ENCODE measurements at regions not wholly inside any gene's neighbourhood (a gene's known extent, or its start where the extent isn't known, plus 50 kb on each side); places are given as distances from the start of the nearest gene placed in this dataset.
"Not testable (repeated sequence)": the region's sequence is repeated elsewhere in the genome, so short reads cannot be mapped to it uniquely, and the experiment has no call there.

- DNase-seq: not testable (repeated sequence)
Measured at GRCh38 chr1:242900558-242900957, 354.5 kb downstream of the CEP170 start.

- no peak for DNase-seq
Measured at GRCh38 chr1:242890192-242890741, 364.8 kb downstream of the CEP170 start.

- no peak for DNase-seq
Measured at GRCh38 chr1:242886137-242886536, 361.6 kb upstream of the PLD5 start.

GRCh38 chr1:242880022-242880421 lies 355.5 kb upstream of the PLD5 start:
- DNase-seq: not testable (repeated sequence)

- no peak for DNase-seq
Measured at GRCh38 chr1:242877743-242878142, 353.2 kb upstream of the PLD5 start.

GRCh38 chr1:242877229-242877628 lies 352.7 kb upstream of the PLD5 start:
- DNase-seq: no peak

GRCh38 chr1:242876030-242876429 lies 351.5 kb upstream of the PLD5 start:
- DNase-seq: no peak

GRCh38 chr1:242873661-242874060 lies 349.2 kb upstream of the PLD5 start:
- DNase-seq: no peak

- no peak for DNase-seq
Measured at GRCh38 chr1:242872521-242872920, 348.0 kb upstream of the PLD5 start.

- no peak for DNase-seq
Measured at GRCh38 chr1:242871471-242872030, 347.1 kb upstream of the PLD5 start.

GRCh38 chr1:242870966-242871365 lies 346.5 kb upstream of the PLD5 start:
- DNase-seq: no peak

- DNase-seq: no peak
Measured at GRCh38 chr1:242856289-242856688, 331.8 kb upstream of the PLD5 start.

GRCh38 chr1:242854466-242854865 lies 330.0 kb upstream of the PLD5 start:
- DNase-seq: no peak

GRCh38 chr1:242847390-242847993 lies 323.0 kb upstream of the PLD5 start:
- DNase-seq: no peak

- DNase-seq: no peak
Measured at GRCh38 chr1:242842094-242842493, 317.6 kb upstream of the PLD5 start.

GRCh38 chr1:242839101-242839500 lies 314.6 kb upstream of the PLD5 start:
- no peak for DNase-seq

GRCh38 chr1:242836423-242836822 lies 311.9 kb upstream of the PLD5 start:
- DNase-seq: no peak

- DNase-seq: no peak
Measured at GRCh38 chr1:242828828-242829227, 304.3 kb upstream of the PLD5 start.

GRCh38 chr1:242828199-242828598 lies 303.7 kb upstream of the PLD5 start:
- no peak for DNase-seq

GRCh38 chr1:242827538-242827937 lies 303.0 kb upstream of the PLD5 start:
- DNase-seq: no peak

GRCh38 chr1:242826701-242827336 lies 302.3 kb upstream of the PLD5 start:
- no peak for DNase-seq

GRCh38 chr1:242824435-242824834 lies 299.9 kb upstream of the PLD5 start:
- no peak for DNase-seq

- DNase-seq: no peak
Measured at GRCh38 chr1:242813490-242814091, 289.1 kb upstream of the PLD5 start.
